Neural cell (in vitro differentiated cells): ENCODE measurements at regions not wholly inside any gene's neighbourhood (a gene's known extent, or its start where the extent isn't known, plus 50 kb on each side); places are given as distances from the start of the nearest gene placed in this dataset.

Experiments
- EP300 ChIP-seq: fragments of 450-650 bp; conservative IDR thresholded peaks from 2 replicates; pipeline ENCODE4 v1.6.1; 2014; ENCODE audit warnings: antibody characterized with exemption, mild to moderate bottlenecking, moderate library complexity; ENCODE audit not compliant: poor library complexity, severe bottlenecking
- EZH2 ChIP-seq: fragments of 200-600, 300-800 bp; shearing (Covaris generic), sonication (generic); IDR thresholded peaks from 2 replicates; pipeline ENCODE4 v1.6.1; 2014; ENCODE audit warnings: antibody characterized with exemption, low read length, borderline replicate concordance, mild to moderate bottlenecking; ENCODE audit not compliant: insufficient read depth, poor library complexity, severe bottlenecking

DNA sequence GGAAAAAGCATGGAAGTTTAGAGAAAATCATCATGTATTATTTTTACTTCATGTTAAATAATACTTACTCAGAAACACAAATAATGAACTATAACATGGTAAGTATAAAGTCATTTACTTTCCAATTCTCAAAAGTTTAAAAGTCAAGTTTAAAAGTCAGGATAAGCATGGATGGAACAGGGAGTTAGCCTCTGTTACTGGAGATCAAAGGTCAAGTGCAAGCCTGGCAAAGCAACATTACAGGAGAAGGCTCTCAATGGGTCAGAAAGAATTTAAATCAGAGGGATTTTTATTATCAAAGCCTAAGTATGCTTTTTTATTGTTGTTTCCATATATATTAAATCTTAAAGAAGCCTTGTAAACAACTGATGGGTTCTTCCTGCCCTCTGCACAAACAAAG is 505.4 kb downstream of the KCNA4 start:
- no peak for TF ChIP-seq EZH2
- TF ChIP-seq EP300 = no peak
